ENCODE measurements at regions not wholly inside any gene's neighbourhood (a gene's known extent, or its start where the extent isn't known, plus 50 kb on each side); places are given as distances from the start of the nearest gene placed in this dataset.
"Not testable (repeated sequence)": the region's sequence is repeated elsewhere in the genome, so short reads cannot be mapped to it uniquely, and the experiment has no call there.

- intact Hi-C loops (cut with DNase I) = no loop called here
- Histone ChIP-seq H3K27ac (no peak overlapping the region), H3K9me3 (no peaks in the 10 kb centered on the region), H3K36me3 (no peaks in the 10 kb centered on the region), H3K4me1 (no peaks in the 10 kb centered on the region), H3K27me3 (no peaks in the 10 kb centered on the region), H3K4me3 (no peak overlapping the region)
- WGBS, 2 donors = 59 to 66% methylated on average over 1 of the region's 1 CpG
- TF ChIP-seq POLR2AphosphoS5 (IDR thresholded peaks at IDR 0.05) (no peak), EP300 (IDR thresholded peaks at IDR 0.05) (no peak), POLR2A (IDR thresholded peaks at IDR 0.05) (no peak), CTCF (IDR thresholded peaks at IDR 0.05) (no peak)
- no peak for DNase-seq
Observed at GRCh38 chr14:51367600-51367931, 127.5 kb downstream of the TMX1 start.

- no peak for DNase-seq
- no peaks in the 10 kb centered on the region for H3K36me3 ChIP-seq
- H3K4me3 ChIP-seq = no peak overlapping the region
- intact Hi-C loops (cut with DNase I) = no loop called here
- no peak for TF ChIP-seq POLR2AphosphoS5 (IDR thresholded peaks at IDR 0.05)
- TF ChIP-seq EP300 (IDR thresholded peaks at IDR 0.05) = no peak
- TF ChIP-seq POLR2A (IDR thresholded peaks at IDR 0.05) = no peak
- TF ChIP-seq CTCF (IDR thresholded peaks at IDR 0.05) = no peak
- 77 to 79% methylated on average over 6 of the region's 6 CpGs for WGBS, 2 donors
- H3K9me3 ChIP-seq = no peaks in the 10 kb centered on the region
- peak overlapping the region in 1 of 4 donors; percentile 13 for H3K27ac ChIP-seq
- H3K4me1 ChIP-seq = no peaks in the 10 kb centered on the region
- no peaks in the 10 kb centered on the region for H3K27me3 ChIP-seq
Observed at GRCh38 chr14:51368721-51369163, 128.7 kb downstream of the TMX1 start.

GRCh38 chr14:51369814-51370213, 129.8 kb downstream of the TMX1 start:
- intact Hi-C loops (cut with DNase I) = no loop called here

GRCh38 chr14:51370758-51371386, 130.8 kb downstream of the TMX1 start:
- no peak for TF ChIP-seq POLR2A (IDR thresholded peaks at IDR 0.05)
- no peak for TF ChIP-seq CTCF (IDR thresholded peaks at IDR 0.05)
- no peak for TF ChIP-seq EP300 (IDR thresholded peaks at IDR 0.05)
- no peak for TF ChIP-seq POLR2AphosphoS5 (IDR thresholded peaks at IDR 0.05)
- Histone ChIP-seq H3K4me3 (no peak overlapping the region), H3K36me3 (no peaks in the 10 kb centered on the region), H3K27me3 (no peaks in the 10 kb centered on the region), H3K4me1 (no peaks in the 10 kb centered on the region), H3K9me3 (no peaks in the 10 kb centered on the region), H3K27ac (no peak overlapping the region)
- intact Hi-C loops (cut with DNase I) = no loop called here
- WGBS, 2 donors = 32 to 50% methylated on average over 2 of the region's 2 CpGs
- DNase-seq = no peak

More at GRCh38 chr14:51369814-51370213, 129.8 kb downstream of the TMX1 start:
- TF ChIP-seq POLR2A (IDR thresholded peaks at IDR 0.05) (no peak), EP300 (IDR thresholded peaks at IDR 0.05) (no peak), POLR2AphosphoS5 (IDR thresholded peaks at IDR 0.05) (no peak), CTCF (IDR thresholded peaks at IDR 0.05) (no peak)
- H3K4me3 ChIP-seq = no peak overlapping the region
- WGBS, 2 donors = 61 to 66% methylated on average over 8 of the region's 8 CpGs
- no peaks in the 10 kb centered on the region for H3K9me3 ChIP-seq
- H3K36me3 ChIP-seq = no peaks in the 10 kb centered on the region
- H3K27ac ChIP-seq = no peak overlapping the region
- no peaks in the 10 kb centered on the region for H3K27me3 ChIP-seq
- no peaks in the 10 kb centered on the region for H3K4me1 ChIP-seq
- DNase-seq = no peak

GRCh38 chr14:51377186-51377585, 137.1 kb downstream of the TMX1 start:
- 90 to 94% methylated on average over 2 of the region's 2 CpGs for WGBS, 2 donors

More at GRCh38 chr14:51377186-51377585, 137.1 kb downstream of the TMX1 start:
- H3K9me3 ChIP-seq; H3K27me3 ChIP-seq; H3K27ac ChIP-seq; H3K4me1 ChIP-seq; H3K36me3 ChIP-seq; DNase-seq; H3K4me3 ChIP-seq; intact Hi-C loops (cut with DNase I): not testable (repeated sequence)

Measured in sigmoid colon (tissue), 6 donors.